A549 (cell line): ENCODE measurements at regions not wholly inside any gene's neighbourhood (a gene's known extent, or its start where the extent isn't known, plus 50 kb on each side); places are given as distances from the start of the nearest gene placed in this dataset.

Experiments used
- ATAC-seq, 2 experiments: fragments of 200-7000 bp in 1 of 2; fragments of >200 bp in 1 of 2; cut with Nextera tagmentation in 1 of 2; cut with Tn5 transposase in 1 of 2; 3 replicates each; pipeline versions ENCODE4 v1.8.0 to v1.9.1; 2018 to 2020; ENCODE audit warnings: mild to moderate bottlenecking in 1 of 2, moderate library complexity in 1 of 2
- CTCF ChIA-PET: fragments of 300-600 bp; sonication (Branson Sonifier 250); formaldehyde crosslinking; extraction: SDS; loops from one replicate; lab custom pipeline; 2021; ENCODE audit warnings: antibody characterized with exemption, inconsistent platforms; lab: Yijun Ruan, JAX
- POLR2A ChIA-PET: fragments of 350-600 bp; formaldehyde crosslinking; extraction: SDS; loops from one replicate; lab custom pipeline; 2021; ENCODE audit warnings: antibody characterized with exemption, inconsistent platforms; lab: Yijun Ruan, JAX
- DNase-seq, 2 experiments: peaks; one replicate each; pipeline versions ENCODE4 v3.0.0 to v3.0.0-alpha.2; 2011 to 2016; ENCODE audit warnings: low read depth in 1 of 2, low spot score in 1 of 2
- FAIRE-seq: peaks from 2 replicates; lab custom pipeline; 2011; peaks lifted over from hg19 to GRCh38; lab: Jason Lieb, UNC
- H3K27ac ChIP-seq, 2 experiments: fragments of >200 bp; sonication (Bioruptor Twin); formaldehyde crosslinking; 3 replicates each; pipeline ENCODE4 v1.5.1; 2016 to 2017
- H3K4me1 ChIP-seq: fragments of >200 bp; sonication (Bioruptor Twin); formaldehyde crosslinking; 3 replicates; pipeline ENCODE4 v1.6.1; 2016
- H3K4me2 ChIP-seq: fragments of >200 bp; sonication (Bioruptor Twin); formaldehyde crosslinking; 3 replicates; pipeline ENCODE4 v1.6.1; 2016
- H3K4me3 ChIP-seq: fragments of >200 bp; sonication (Bioruptor Twin); formaldehyde crosslinking; 3 replicates; pipeline ENCODE4 v1.5.1; 2016
- H3K9me3 ChIP-seq: fragments of >200 bp; sonication (Bioruptor Twin); formaldehyde crosslinking; 3 replicates; pipeline ENCODE4 v1.6.1; 2016
- BHLHE40 ChIP-seq: IDR thresholded peaks from 2 replicates; pipeline ENCODE4 v1.6.1; 2012; ENCODE audit warnings: low read depth, low read length, inconsistent platforms
- CBX2 ChIP-seq: fragments of 200-600 bp; sonication (generic); IDR thresholded peaks from 2 replicates; pipeline ENCODE4 v1.6.1; 2016; ENCODE audit warnings: low read depth, mild to moderate bottlenecking, borderline replicate concordance
- CEBPB ChIP-seq, 2 experiments: fragments of >200 bp in 1 of 2; sonication (Bioruptor Twin) in 1 of 2; formaldehyde crosslinking in 1 of 2; IDR thresholded peaks; 2 replicates each; pipeline ENCODE4 v1.6.1; 2012 to 2016
- CHD2 ChIP-seq: fragments of 150-350 bp; IDR thresholded peaks from 2 replicates; pipeline ENCODE4 v1.6.1; 2014; ENCODE audit warnings: low read length; ENCODE audit not compliant: partially characterized antibody
- EHF ChIP-seq: fragments of 250-450 bp; sonication (Bioruptor Pico); IDR thresholded peaks from 2 replicates; pipeline ENCODE4 v1.5.0; 2020; ENCODE audit warnings: mild to moderate bottlenecking
- EHMT2 ChIP-seq: fragments of 200-600 bp; sonication (generic); IDR thresholded peaks from 2 replicates; pipeline ENCODE4 v1.6.1; 2016; ENCODE audit warnings: antibody characterized with exemption, low read depth, mild to moderate bottlenecking, moderate library complexity
- HOXB5 ChIP-seq: fragments of 250-450 bp; sonication (Bioruptor Pico); IDR thresholded peaks from 2 replicates; pipeline ENCODE4 v1.5.0; 2020; ENCODE audit warnings: mild to moderate bottlenecking, moderate library complexity
- JUN ChIP-seq, 2 experiments: fragments of >200 bp; sonication (Bioruptor Twin); formaldehyde crosslinking; IDR thresholded peaks; 2 replicates in 1 of 2; 3 replicates in 1 of 2; pipeline ENCODE4 v1.6.1; 2016 to 2017
- JUNB ChIP-seq: fragments of >200 bp; sonication (Bioruptor Twin); formaldehyde crosslinking; IDR thresholded peaks from 2 replicates; pipeline ENCODE4 v1.6.1; 2016
- KDM1A ChIP-seq: fragments of 200-600 bp; sonication (generic); IDR thresholded peaks from 2 replicates; pipeline ENCODE4 v1.6.1; 2016; ENCODE audit warnings: low read depth, mild to moderate bottlenecking
- NPAS2 ChIP-seq: fragments of 250-450 bp; sonication (Bioruptor Pico); IDR thresholded peaks from 2 replicates; pipeline ENCODE4 v1.8.0; 2022; ENCODE audit warnings: mild to moderate bottlenecking, moderate library complexity, borderline replicate concordance
- PHF8 ChIP-seq: fragments of 200-600 bp; sonication (generic); IDR thresholded peaks from 2 replicates; pipeline ENCODE4 v1.6.1; 2016; ENCODE audit warnings: low read depth, mild to moderate bottlenecking, antibody characterized with exemption, moderate library complexity, borderline replicate concordance
- POLR2AphosphoS2 ChIP-seq: conservative IDR thresholded peaks from 2 replicates; pipeline ENCODE4 v1.6.1; 2012; ENCODE audit warnings: low read length, improper control_type of control experiment, inconsistent platforms
- SMC3 ChIP-seq: fragments of >200 bp; sonication (Bioruptor Twin); formaldehyde crosslinking; IDR thresholded peaks from 3 replicates; pipeline ENCODE4 v1.6.1; 2018; ENCODE audit warnings: inconsistent platforms
- WGBS: methylation state at CpG from one replicate; pipeline ENCODE4 v1.1.6; 2017; ENCODE audit errors: missing lambda C conversion rate; 5-methylcytosine and 5-hydroxymethylcytosine counted together
- TF ChIP-seq, protein P1 (sequence below): fragments of >200 bp; sonication (Bioruptor Twin); formaldehyde crosslinking; IDR thresholded peaks from 3 replicates; pipeline ENCODE4 v1.5.1; 2016
- TF ChIP-seq, protein P2 (sequence below): fragments of 450-650 bp; IDR thresholded peaks from 2 replicates; pipeline ENCODE4 v1.6.1; 2014; ENCODE audit warnings: antibody characterized with exemption

DNA sequence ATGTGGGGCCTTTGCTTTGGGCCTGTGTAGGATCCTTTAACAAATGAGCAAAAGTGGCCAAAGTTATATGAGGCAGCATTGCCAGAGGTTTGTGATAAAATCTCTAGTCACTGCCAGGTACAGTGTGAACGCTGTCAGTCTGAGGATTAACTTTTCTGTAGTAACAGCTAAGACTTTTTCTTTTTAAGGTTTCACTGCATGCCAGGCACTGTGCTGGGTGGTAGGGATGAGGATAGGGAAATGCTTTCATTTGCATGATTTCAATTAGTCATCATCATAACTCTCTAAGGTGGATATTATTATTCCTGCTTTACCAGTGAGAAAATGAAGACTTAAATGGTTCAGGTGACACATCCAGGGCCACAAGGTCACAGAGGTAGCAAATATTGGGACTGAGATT is 79.7 kb upstream of the BMPER start:
- H3K4me3 ChIP-seq = no peak overlapping the region
- no peaks in the 10 kb centered on the region for H3K9me3 ChIP-seq
- TF ChIP-seq NPAS2 (CRISPR knock-in tag) = no peak
- TF ChIP-seq, protein P1, sequence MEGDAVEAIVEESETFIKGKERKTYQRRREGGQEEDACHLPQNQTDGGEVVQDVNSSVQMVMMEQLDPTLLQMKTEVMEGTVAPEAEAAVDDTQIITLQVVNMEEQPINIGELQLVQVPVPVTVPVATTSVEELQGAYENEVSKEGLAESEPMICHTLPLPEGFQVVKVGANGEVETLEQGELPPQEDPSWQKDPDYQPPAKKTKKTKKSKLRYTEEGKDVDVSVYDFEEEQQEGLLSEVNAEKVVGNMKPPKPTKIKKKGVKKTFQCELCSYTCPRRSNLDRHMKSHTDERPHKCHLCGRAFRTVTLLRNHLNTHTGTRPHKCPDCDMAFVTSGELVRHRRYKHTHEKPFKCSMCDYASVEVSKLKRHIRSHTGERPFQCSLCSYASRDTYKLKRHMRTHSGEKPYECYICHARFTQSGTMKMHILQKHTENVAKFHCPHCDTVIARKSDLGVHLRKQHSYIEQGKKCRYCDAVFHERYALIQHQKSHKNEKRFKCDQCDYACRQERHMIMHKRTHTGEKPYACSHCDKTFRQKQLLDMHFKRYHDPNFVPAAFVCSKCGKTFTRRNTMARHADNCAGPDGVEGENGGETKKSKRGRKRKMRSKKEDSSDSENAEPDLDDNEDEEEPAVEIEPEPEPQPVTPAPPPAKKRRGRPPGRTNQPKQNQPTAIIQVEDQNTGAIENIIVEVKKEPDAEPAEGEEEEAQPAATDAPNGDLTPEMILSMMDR = no peak
- no peak for TF ChIP-seq SMC3
- TF ChIP-seq HOXB5 = no peak
- TF ChIP-seq BHLHE40 = no peak
- no peak for TF ChIP-seq POLR2AphosphoS2
- TF ChIP-seq, protein P2, sequence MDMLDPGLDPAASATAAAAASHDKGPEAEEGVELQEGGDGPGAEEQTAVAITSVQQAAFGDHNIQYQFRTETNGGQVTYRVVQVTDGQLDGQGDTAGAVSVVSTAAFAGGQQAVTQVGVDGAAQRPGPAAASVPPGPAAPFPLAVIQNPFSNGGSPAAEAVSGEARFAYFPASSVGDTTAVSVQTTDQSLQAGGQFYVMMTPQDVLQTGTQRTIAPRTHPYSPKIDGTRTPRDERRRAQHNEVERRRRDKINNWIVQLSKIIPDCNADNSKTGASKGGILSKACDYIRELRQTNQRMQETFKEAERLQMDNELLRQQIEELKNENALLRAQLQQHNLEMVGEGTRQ = no peak
- no peak for TF ChIP-seq EHMT2
- ATAC-seq = no peak
- no peaks in the 10 kb centered on the region for H3K4me1 ChIP-seq
- DNase-seq = no peak
- CTCF ChIA-PET = no interaction called here
- WGBS = 77% methylated on average over 1 of the region's 1 CpG
- H3K27ac ChIP-seq = no peak overlapping the region
- H3K4me2 ChIP-seq = no peak overlapping the region
- no peak for FAIRE-seq
- POLR2A ChIA-PET = no interaction called here

DNA sequence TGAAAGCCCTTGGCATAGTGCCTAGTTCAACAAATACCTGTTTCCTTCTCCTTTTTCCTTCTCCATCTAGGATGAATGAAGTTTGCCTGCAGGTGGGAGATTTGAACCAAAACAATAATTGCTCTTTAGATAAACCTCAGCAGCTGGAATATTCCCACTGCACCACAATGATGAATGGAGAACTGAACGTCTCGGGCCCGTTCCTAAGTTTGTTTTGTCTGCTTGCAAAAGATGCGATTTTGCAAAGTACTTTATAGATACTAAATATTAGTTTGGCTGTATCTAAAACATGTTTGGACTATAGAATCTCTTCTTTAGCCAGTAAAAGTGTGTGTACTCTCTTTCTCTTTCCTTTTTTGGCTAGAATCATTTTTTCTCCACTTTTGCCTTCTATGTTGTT is 75.8 kb upstream of the BMPER start:
- CTCF ChIA-PET = interaction anchor here (0.6 kb wide), 1 partner anchor 603 kb away, joined by 3 read pairs; no protein-coding TSS in a partner anchor
- POLR2A ChIA-PET = no interaction called here
- ATAC-seq (no peak), DNase-seq (no peak), FAIRE-seq (no peak)
- Histone ChIP-seq H3K4me3 (no peak overlapping the region), H3K4me1 (0 out of 3 replicates have a peak, but pooled peaks cover 7% of the 10 kb centered on the region), H3K9me3 (no peaks in the 10 kb centered on the region), H3K4me2 (no peak overlapping the region), H3K27ac (no peak overlapping the region)
- TF ChIP-seq PHF8 = no peak
- TF ChIP-seq BHLHE40 = no peak
- TF ChIP-seq POLR2AphosphoS2 = no peak
- 67% methylated on average over 4 of the region's 4 CpGs for WGBS

DNA sequence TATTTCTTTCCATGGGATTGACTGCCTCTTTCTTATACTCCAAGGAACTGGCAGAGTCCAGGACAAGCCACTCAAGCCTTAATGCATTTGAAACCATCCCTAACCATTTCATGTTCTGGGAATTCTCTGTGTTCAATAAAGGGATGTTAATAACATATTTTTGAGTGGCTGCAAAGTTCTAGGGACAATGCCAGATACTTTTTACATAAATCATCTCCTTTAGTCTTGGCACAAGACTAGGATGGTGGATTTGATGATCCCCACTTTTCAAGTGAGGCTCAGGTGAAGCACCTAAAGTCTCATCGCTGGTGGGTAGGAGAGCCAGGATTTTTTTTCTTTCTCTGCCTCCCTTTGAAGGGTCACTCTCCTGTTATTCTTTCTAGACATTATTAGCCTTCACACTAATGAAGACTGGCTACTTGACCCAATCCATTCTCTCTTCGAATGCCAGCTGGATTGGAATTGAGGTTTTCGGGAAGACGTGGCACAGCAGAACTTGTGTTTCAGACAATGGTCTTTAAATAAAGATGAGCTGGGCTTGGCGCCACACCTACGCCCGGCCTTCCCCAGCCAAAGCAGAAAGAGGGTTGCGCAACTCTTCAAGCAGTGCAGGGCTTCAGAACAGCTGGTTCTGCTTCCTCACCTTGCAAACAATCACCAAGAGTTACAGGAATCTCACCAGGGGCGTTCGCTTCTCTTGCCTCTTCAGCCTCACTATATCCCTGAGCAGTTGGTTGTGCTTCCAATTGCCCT is 73.8 kb upstream of the BMPER start:
- no peak for ATAC-seq

GRCh38 chr7:33832271-33832721 is 73.0 kb upstream of the BMPER start:
- no peak for FAIRE-seq
- 65% methylated on average over 7 of the region's 7 CpGs for WGBS
- H3K4me1 ChIP-seq = 0 out of 3 replicates have a peak, but pooled peaks cover 7% of the 10 kb centered on the region
- CTCF ChIA-PET = no interaction called here
- H3K9me3 ChIP-seq = no peaks in the 10 kb centered on the region
- no peak overlapping the region for H3K4me2 ChIP-seq
- no peak for ATAC-seq
- no peak for DNase-seq
- POLR2A ChIA-PET = no interaction called here
- no peak overlapping the region for H3K4me3 ChIP-seq
- TF ChIP-seq JUNB (no peak), POLR2AphosphoS2 (no peak), CBX2 (no peak), EHF (CRISPR knock-in tag) (no peak), CHD2 (no peak), EHMT2 (no peak), BHLHE40 (no peak), KDM1A (no peak)
- TF ChIP-seq, protein P2 = no peak
- TF ChIP-seq, all 56 proteins: peak for 0
- H3K27ac ChIP-seq = no peak overlapping the region

More for the DNA sequence above, 73.8 kb upstream of the BMPER start:
- DNase-seq = no peak
- WGBS = 58% methylated on average over 10 of the region's 10 CpGs
- 0 out of 3 replicates have a peak, but pooled peaks cover 7% of the 10 kb centered on the region for H3K4me1 ChIP-seq
- CTCF ChIA-PET = no interaction called here
- no peak for FAIRE-seq
- H3K4me3 ChIP-seq = no peak overlapping the region
- POLR2A ChIA-PET = no interaction called here
- no peak overlapping the region for H3K27ac ChIP-seq
- no peak overlapping the region for H3K4me2 ChIP-seq
- TF ChIP-seq JUN (IDR thresholded peaks at IDR 0.05) = no peak
- peak; percentile 73 to 87; a peak in 3 of 4 replicates for TF ChIP-seq CEBPB (IDR thresholded peaks at IDR 0.05)
- H3K9me3 ChIP-seq = no peaks in the 10 kb centered on the region
